HG03469 (cell line): ENCODE measurements at regions not wholly inside any gene's neighbourhood (a gene's known extent, or its start where the extent isn't known, plus 50 kb on each side); places are given as distances from the start of the nearest gene placed in this dataset.
"Not testable (repeated sequence)": the region's sequence is repeated elsewhere in the genome, so short reads cannot be mapped to it uniquely, and the experiment has no call there.

Experiments
- ATAC-seq: cut with Tn5 transposase; IDR thresholded peaks from one replicate; pipeline ENCODE4 v1.9.1; 2021; ENCODE audit warnings: mild to moderate bottlenecking, moderate library complexity, moderate number of reproducible peaks; ENCODE audit not compliant: unreplicated experiment

- no peak for ATAC-seq
Observed at GRCh38 chr10:2392145-2392812, 655.0 kb upstream of the ADARB2 start.

GRCh38 chr10:2387672-2388071, 650.3 kb upstream of the ADARB2 start:
- no peak for ATAC-seq

- ATAC-seq, result no peak
Observed at GRCh38 chr10:2387261-2387660, 649.9 kb upstream of the ADARB2 start.

- no peak for ATAC-seq
Observed at GRCh38 chr10:2380218-2380617, 642.9 kb upstream of the ADARB2 start.

- no peak for ATAC-seq
Observed at GRCh38 chr10:2367083-2367482, 629.8 kb upstream of the ADARB2 start.

GRCh38 chr10:2366264-2366931, 629.1 kb upstream of the ADARB2 start:
- no peak for ATAC-seq

- ATAC-seq, result no peak
Observed at GRCh38 chr10:2362331-2362730, 625.0 kb upstream of the ADARB2 start.

- ATAC-seq, result no peak
Observed at GRCh38 chr10:2358586-2358985, 621.3 kb upstream of the ADARB2 start.

GRCh38 chr10:2356670-2357069, 619.3 kb upstream of the ADARB2 start:
- ATAC-seq, result no peak

- ATAC-seq, result no peak
Observed at GRCh38 chr10:2351566-2351965, 614.2 kb upstream of the ADARB2 start.

- ATAC-seq, result no peak
Observed at GRCh38 chr10:2342206-2342605, 604.9 kb upstream of the ADARB2 start.

- no peak for ATAC-seq
Observed at GRCh38 chr10:2340831-2341647, 603.7 kb upstream of the ADARB2 start.

GRCh38 chr10:2335626-2336025, 598.3 kb upstream of the ADARB2 start:
- ATAC-seq, result no peak

- ATAC-seq, result no peak
Observed at GRCh38 chr10:2334575-2334974, 597.2 kb upstream of the ADARB2 start.

GRCh38 chr10:2329082-2329481, 591.8 kb upstream of the ADARB2 start:
- no peak for ATAC-seq

- ATAC-seq, result no peak
Observed at GRCh38 chr10:2326411-2326810, 589.1 kb upstream of the ADARB2 start.

- ATAC-seq, result not testable (repeated sequence)
Observed at GRCh38 chr10:2315045-2315485, 577.7 kb upstream of the ADARB2 start.

GRCh38 chr10:2306081-2306480, 568.8 kb upstream of the ADARB2 start:
- ATAC-seq, result no peak

GRCh38 chr10:2303169-2303568, 565.8 kb upstream of the ADARB2 start:
- ATAC-seq, result no peak

- no peak for ATAC-seq
Observed at GRCh38 chr10:2301227-2301626, 563.9 kb upstream of the ADARB2 start.

- no peak for ATAC-seq
Observed at GRCh38 chr10:2300231-2300630, 562.9 kb upstream of the ADARB2 start.
